ENCODE measurements at regions not wholly inside any gene's neighbourhood (a gene's known extent, or its start where the extent isn't known, plus 50 kb on each side); places are given as distances from the start of the nearest gene placed in this dataset.

DNA sequence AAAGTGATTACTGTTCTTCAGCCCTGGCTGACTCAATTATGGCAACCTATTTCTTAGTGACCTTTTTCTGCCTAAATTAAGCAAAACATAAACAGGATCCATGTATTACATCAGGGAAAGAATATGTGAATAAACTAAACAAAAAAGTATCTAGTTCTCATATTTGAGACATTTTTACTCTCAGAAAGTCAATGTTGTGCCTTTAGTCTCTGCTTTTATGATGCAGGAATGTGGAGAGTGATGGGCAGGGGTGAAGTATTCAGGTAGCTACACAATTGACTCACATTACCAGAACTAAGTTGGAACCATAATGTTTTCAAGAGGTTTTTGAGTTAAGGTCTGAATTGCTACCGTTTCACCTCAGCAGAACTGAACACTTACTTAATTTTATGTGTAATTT, 462.7 kb upstream of the CXADR start:
- no peaks in the 10 kb centered on the region for H3K27me3 ChIP-seq (ENCODE audit: insufficient read depth, low read length)
- DNase-seq (ENCODE audit: insufficient read length, low spot score, missing footprints): no peak
- no peak overlapping the region for H3K4me3 ChIP-seq (ENCODE audit: insufficient read depth, low read length)
- H3K27ac ChIP-seq (ENCODE audit: low read depth, low read length): no peak overlapping the region
- no peaks in the 10 kb centered on the region for H3K36me3 ChIP-seq (ENCODE audit: insufficient read depth, low read length)
- H3K4me2 ChIP-seq (ENCODE audit: insufficient read depth, low read length): no peak overlapping the region
- H3K4me1 ChIP-seq (ENCODE audit: insufficient read depth, low read length): no peaks in the 10 kb centered on the region
- no peak for TF ChIP-seq CTCF (IDR thresholded peaks at IDR 0.05; ENCODE audit: extremely low read depth, low read depth, low read length)
- no peaks in the 10 kb centered on the region for H3K79me2 ChIP-seq (ENCODE audit: insufficient read depth, low read length)
- H4K20me1 ChIP-seq (ENCODE audit: insufficient read depth, low read length): no peaks in the 10 kb centered on the region
- no peaks in the 10 kb centered on the region for H3K9me3 ChIP-seq (ENCODE audit: low read depth, low read length)
- no peak overlapping the region for H2AFZ ChIP-seq (ENCODE audit: low read length)

DNA sequence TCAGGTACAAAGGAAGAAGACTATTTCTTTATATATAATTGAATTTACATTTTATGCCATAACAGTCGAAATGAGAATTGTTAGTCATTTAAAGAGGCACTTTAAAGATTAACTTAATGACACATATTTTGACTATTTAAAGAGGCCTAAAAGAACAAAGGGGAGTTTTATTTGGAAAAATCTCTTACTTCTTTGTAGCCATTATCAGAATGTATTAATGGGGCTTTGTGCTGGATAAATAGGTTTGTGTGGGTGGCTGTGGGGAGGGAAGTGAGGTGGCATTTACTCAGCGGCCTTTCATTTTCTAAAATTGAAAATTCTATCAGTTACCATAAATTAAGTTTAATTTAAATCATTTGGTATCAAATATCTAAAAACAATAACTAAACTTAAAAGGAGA, 462.2 kb upstream of the CXADR start:
- no peak for DNase-seq (ENCODE audit: insufficient read length, low spot score, missing footprints)
- Histone ChIP-seq H3K4me3 (ENCODE audit: insufficient read depth, low read length) (no peak overlapping the region), H3K4me1 (ENCODE audit: insufficient read depth, low read length) (no peaks in the 10 kb centered on the region), H3K79me2 (ENCODE audit: insufficient read depth, low read length) (no peaks in the 10 kb centered on the region), H2AFZ (ENCODE audit: low read length) (peak overlapping the region; percentile 42), H3K9me3 (ENCODE audit: low read depth, low read length) (no peaks in the 10 kb centered on the region), H3K4me2 (ENCODE audit: insufficient read depth, low read length) (no peak overlapping the region), H3K27me3 (ENCODE audit: insufficient read depth, low read length) (no peaks in the 10 kb centered on the region), H3K27ac (ENCODE audit: low read depth, low read length) (no peak overlapping the region), H4K20me1 (ENCODE audit: insufficient read depth, low read length) (no peaks in the 10 kb centered on the region), H3K36me3 (ENCODE audit: insufficient read depth, low read length) (no peaks in the 10 kb centered on the region)
- TF ChIP-seq CTCF (IDR thresholded peaks at IDR 0.05; ENCODE audit: extremely low read depth, low read depth, low read length): no peak

- TF ChIP-seq CTCF (IDR thresholded peaks at IDR 0.05; ENCODE audit: extremely low read depth, low read depth, low read length): no peak
- peak; percentile 51 for DNase-seq (ENCODE audit: insufficient read length, low spot score, missing footprints)
- no peaks in the 10 kb centered on the region for H3K9me3 ChIP-seq (ENCODE audit: low read depth, low read length)
- no peak overlapping the region for H3K27ac ChIP-seq (ENCODE audit: low read depth, low read length)
- H3K4me3 ChIP-seq (ENCODE audit: insufficient read depth, low read length): no peak overlapping the region
- no peaks in the 10 kb centered on the region for H3K79me2 ChIP-seq (ENCODE audit: insufficient read depth, low read length)
- no peaks in the 10 kb centered on the region for H3K36me3 ChIP-seq (ENCODE audit: insufficient read depth, low read length)
- H4K20me1 ChIP-seq (ENCODE audit: insufficient read depth, low read length): no peaks in the 10 kb centered on the region
- no peak overlapping the region for H3K4me2 ChIP-seq (ENCODE audit: insufficient read depth, low read length)
- H3K27me3 ChIP-seq (ENCODE audit: insufficient read depth, low read length): no peaks in the 10 kb centered on the region
- peak overlapping the region; percentile 42 for H2AFZ ChIP-seq (ENCODE audit: low read length)
- no peaks in the 10 kb centered on the region for H3K4me1 ChIP-seq (ENCODE audit: insufficient read depth, low read length)
Observed at GRCh38 chr21:17051054-17051453, 461.8 kb upstream of the CXADR start.

DNA sequence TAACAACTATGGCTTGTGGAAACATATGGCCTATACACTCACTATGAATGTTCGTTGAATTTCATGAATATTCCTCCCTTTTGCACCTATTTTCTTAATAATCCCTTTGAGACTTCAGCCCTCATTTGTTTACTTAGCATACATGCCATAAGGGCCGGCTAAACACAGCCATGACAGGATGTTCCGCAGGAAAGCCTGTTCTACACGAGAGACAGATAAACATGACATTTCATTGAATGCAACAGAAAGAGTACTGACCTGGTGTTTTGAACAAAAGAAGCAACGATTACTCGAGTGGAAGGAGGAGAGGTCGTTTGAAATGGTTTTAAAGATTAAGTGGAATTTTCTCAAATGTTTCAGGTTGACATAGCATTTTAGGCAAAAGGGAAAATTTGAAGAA, 459.5 kb upstream of the CXADR start:
- H3K36me3 ChIP-seq (ENCODE audit: insufficient read depth, low read length): no peaks in the 10 kb centered on the region
- H3K27ac ChIP-seq (ENCODE audit: low read depth, low read length): no peak overlapping the region
- no peaks in the 10 kb centered on the region for H3K79me2 ChIP-seq (ENCODE audit: insufficient read depth, low read length)
- no peaks in the 10 kb centered on the region for H4K20me1 ChIP-seq (ENCODE audit: insufficient read depth, low read length)
- DNase-seq (ENCODE audit: insufficient read length, low spot score, missing footprints): no peak
- no peaks in the 10 kb centered on the region for H3K9me3 ChIP-seq (ENCODE audit: low read depth, low read length)
- H2AFZ ChIP-seq (ENCODE audit: low read length): no peak overlapping the region
- no peaks in the 10 kb centered on the region for H3K27me3 ChIP-seq (ENCODE audit: insufficient read depth, low read length)
- no peak overlapping the region for H3K4me2 ChIP-seq (ENCODE audit: insufficient read depth, low read length)
- no peak for TF ChIP-seq CTCF (IDR thresholded peaks at IDR 0.05; ENCODE audit: extremely low read depth, low read depth, low read length)
- no peak overlapping the region for H3K4me3 ChIP-seq (ENCODE audit: insufficient read depth, low read length)
- no peaks in the 10 kb centered on the region for H3K4me1 ChIP-seq (ENCODE audit: insufficient read depth, low read length)
